ENCODE measurements at regions not wholly inside any gene's neighbourhood (a gene's known extent, or its start where the extent isn't known, plus 50 kb on each side); places are given as distances from the start of the nearest gene placed in this dataset.

- Histone ChIP-seq H3K9me2 (ENCODE audit: insufficient read depth, low read length) (no peaks in the 10 kb centered on the region), H3K79me2 (ENCODE audit: insufficient read depth, low read depth, low read length) (no peaks in the 10 kb centered on the region), H3K4me3 (ENCODE audit: low read depth, low read length, poor library complexity, severe bottlenecking) (no peak overlapping the region), H3K27ac (ENCODE audit: low read depth, low read length, poor library complexity, severe bottlenecking) (no peak overlapping the region), H3K4me2 (ENCODE audit: low read length) (no peak overlapping the region), H3K36me3 (ENCODE audit: insufficient read depth, low read length) (no peaks in the 10 kb centered on the region), H3K9me3 (ENCODE audit: low read length) (no peaks in the 10 kb centered on the region), H2AFZ (ENCODE audit: low read length) (no peak overlapping the region), H3K4me1 (ENCODE audit: insufficient read depth, low read length, poor library complexity, severe bottlenecking) (no peaks in the 10 kb centered on the region), H4K20me1 (ENCODE audit: insufficient read depth, low read length) (no peaks in the 10 kb centered on the region)
- TF ChIP-seq CTCF (conservative IDR thresholded peaks at IDR 0.05; ENCODE audit: low read length) (no peak), EZH2phosphoT487 (IDR thresholded peaks at IDR 0.05; ENCODE audit: borderline replicate concordance, low read depth, low read length) (no peak)
- CTCF ChIA-PET (ENCODE audit: unreplicated experiment), result no interaction called here
- no peak for DNase-seq (ENCODE audit: low spot score)
- POLR2A ChIA-PET, result no interaction called here
- BruUV-seq (replicated peaks), result no TSS peak
- intact Hi-C loops (cut with micrococcal nuclease; ENCODE audit: unreplicated experiment), result no loop called here
Observed at GRCh38 chr21:31594726-31595125, 64.8 kb upstream of the SOD1 start.

GRCh38 chr21:31594279-31594678 is 65.2 kb upstream of the SOD1 start:
- Histone ChIP-seq H3K79me2 (ENCODE audit: insufficient read depth, low read depth, low read length) (no peaks in the 10 kb centered on the region), H3K4me2 (ENCODE audit: low read length) (no peak overlapping the region), H3K9me3 (ENCODE audit: low read length) (no peaks in the 10 kb centered on the region), H3K36me3 (ENCODE audit: insufficient read depth, low read length) (no peaks in the 10 kb centered on the region), H3K4me1 (ENCODE audit: insufficient read depth, low read length, poor library complexity, severe bottlenecking) (no peaks in the 10 kb centered on the region), H3K9me2 (ENCODE audit: insufficient read depth, low read length) (no peaks in the 10 kb centered on the region), H3K4me3 (ENCODE audit: low read depth, low read length, poor library complexity, severe bottlenecking) (no peak overlapping the region), H4K20me1 (ENCODE audit: insufficient read depth, low read length) (no peaks in the 10 kb centered on the region), H2AFZ (ENCODE audit: low read length) (no peak overlapping the region), H3K27ac (ENCODE audit: low read depth, low read length, poor library complexity, severe bottlenecking) (no peak overlapping the region)
- ChIA-PET POLR2A (no interaction called here), CTCF (ENCODE audit: unreplicated experiment) (no interaction called here)
- no TSS peak for BruUV-seq (replicated peaks)
- intact Hi-C loops (cut with micrococcal nuclease; ENCODE audit: unreplicated experiment), result no loop called here
- DNase-seq (ENCODE audit: low spot score), result no peak
- TF ChIP-seq EZH2phosphoT487 (IDR thresholded peaks at IDR 0.05; ENCODE audit: borderline replicate concordance, low read depth, low read length) (no peak), CTCF (conservative IDR thresholded peaks at IDR 0.05; ENCODE audit: low read length) (no peak)

GRCh38 chr21:31592963-31593560 is 66.4 kb upstream of the SOD1 start:
- Histone ChIP-seq H3K79me2 (ENCODE audit: insufficient read depth, low read depth, low read length) (no peaks in the 10 kb centered on the region), H2AFZ (ENCODE audit: low read length) (no peak overlapping the region), H3K9me2 (ENCODE audit: insufficient read depth, low read length) (no peaks in the 10 kb centered on the region), H3K4me1 (ENCODE audit: insufficient read depth, low read length, poor library complexity, severe bottlenecking) (no peaks in the 10 kb centered on the region), H3K4me2 (ENCODE audit: low read length) (no peak overlapping the region), H3K36me3 (ENCODE audit: insufficient read depth, low read length) (no peaks in the 10 kb centered on the region), H3K27ac (ENCODE audit: low read depth, low read length, poor library complexity, severe bottlenecking) (no peak overlapping the region), H3K4me3 (ENCODE audit: low read depth, low read length, poor library complexity, severe bottlenecking) (no peak overlapping the region), H3K9me3 (ENCODE audit: low read length) (no peaks in the 10 kb centered on the region), H4K20me1 (ENCODE audit: insufficient read depth, low read length) (no peaks in the 10 kb centered on the region)
- intact Hi-C loops (cut with micrococcal nuclease; ENCODE audit: unreplicated experiment), result no loop called here
- TF ChIP-seq EZH2phosphoT487 (IDR thresholded peaks at IDR 0.05; ENCODE audit: borderline replicate concordance, low read depth, low read length) (no peak), CTCF (conservative IDR thresholded peaks at IDR 0.05; ENCODE audit: low read length) (no peak)
- CTCF ChIA-PET (ENCODE audit: unreplicated experiment), result no interaction called here
- no peak for DNase-seq (ENCODE audit: low spot score)
- POLR2A ChIA-PET, result no interaction called here
- BruUV-seq (replicated peaks), result no TSS peak
